ENCODE measurements at regions not wholly inside any gene's neighbourhood (a gene's known extent, or its start where the extent isn't known, plus 50 kb on each side); places are given as distances from the start of the nearest gene placed in this dataset.
A peak's percentile ranks its signal among the peaks of the same experiment; 100 is the strongest.

DNA sequence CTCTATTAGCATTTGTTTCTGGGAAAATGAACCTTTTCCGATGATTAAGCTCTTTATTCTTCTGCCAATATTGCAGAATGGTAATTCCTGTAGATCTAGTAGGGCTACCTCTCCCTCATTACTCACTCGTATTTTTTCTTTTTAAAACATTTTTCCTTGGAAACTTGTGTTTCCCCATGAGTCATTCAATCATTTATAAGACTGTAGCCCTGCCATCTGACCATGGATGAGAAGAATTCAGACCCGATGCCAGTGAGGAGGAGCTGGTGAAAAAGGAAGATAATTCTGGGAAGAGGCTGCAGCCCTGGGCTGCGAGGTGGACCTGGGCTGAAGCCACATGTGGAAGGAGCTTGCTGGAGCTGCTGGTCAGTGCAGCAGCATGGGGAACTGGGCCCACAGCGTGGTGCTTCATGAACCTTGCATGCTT lies 242.8 kb downstream of the KLF6 start:
- TF ChIP-seq, protein P1, sequence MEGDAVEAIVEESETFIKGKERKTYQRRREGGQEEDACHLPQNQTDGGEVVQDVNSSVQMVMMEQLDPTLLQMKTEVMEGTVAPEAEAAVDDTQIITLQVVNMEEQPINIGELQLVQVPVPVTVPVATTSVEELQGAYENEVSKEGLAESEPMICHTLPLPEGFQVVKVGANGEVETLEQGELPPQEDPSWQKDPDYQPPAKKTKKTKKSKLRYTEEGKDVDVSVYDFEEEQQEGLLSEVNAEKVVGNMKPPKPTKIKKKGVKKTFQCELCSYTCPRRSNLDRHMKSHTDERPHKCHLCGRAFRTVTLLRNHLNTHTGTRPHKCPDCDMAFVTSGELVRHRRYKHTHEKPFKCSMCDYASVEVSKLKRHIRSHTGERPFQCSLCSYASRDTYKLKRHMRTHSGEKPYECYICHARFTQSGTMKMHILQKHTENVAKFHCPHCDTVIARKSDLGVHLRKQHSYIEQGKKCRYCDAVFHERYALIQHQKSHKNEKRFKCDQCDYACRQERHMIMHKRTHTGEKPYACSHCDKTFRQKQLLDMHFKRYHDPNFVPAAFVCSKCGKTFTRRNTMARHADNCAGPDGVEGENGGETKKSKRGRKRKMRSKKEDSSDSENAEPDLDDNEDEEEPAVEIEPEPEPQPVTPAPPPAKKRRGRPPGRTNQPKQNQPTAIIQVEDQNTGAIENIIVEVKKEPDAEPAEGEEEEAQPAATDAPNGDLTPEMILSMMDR (IDR thresholded peaks at IDR 0.05; ENCODE audit: low read depth, low read length): no peak

DNA sequence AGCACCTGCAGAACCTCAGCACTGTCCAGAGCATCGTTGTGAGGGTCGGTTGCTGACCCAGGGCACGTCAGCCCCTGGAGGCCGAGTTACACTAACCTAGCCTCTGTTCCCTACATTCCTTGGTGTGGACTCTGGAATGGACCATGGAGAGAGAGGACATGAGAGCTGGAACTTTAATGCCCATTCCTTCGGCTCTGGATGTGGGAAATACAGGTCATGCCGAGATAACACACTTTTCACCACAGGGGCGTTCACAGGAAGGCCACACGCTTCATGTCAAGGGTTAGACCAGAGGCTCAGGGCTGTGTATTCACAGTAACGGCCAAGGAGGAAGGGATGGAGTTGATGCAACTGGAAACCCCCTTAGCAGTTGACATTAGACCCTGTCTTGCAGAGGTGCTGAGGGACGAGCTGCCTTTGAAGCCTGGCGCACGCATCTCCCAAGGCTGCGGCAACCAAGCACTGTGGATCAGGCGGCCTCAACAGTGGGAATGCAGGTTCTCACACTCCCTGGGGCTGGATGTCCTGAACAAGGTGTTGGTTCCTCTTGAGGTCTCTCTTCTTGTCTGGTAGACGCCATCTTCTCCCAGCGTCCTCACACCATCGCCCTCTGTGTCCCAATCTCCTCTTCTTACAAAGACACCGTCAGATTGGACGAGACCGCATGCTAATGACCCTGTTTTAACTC lies 245.2 kb downstream of the KLF6 start:
- TF ChIP-seq, protein P1 (IDR thresholded peaks at IDR 0.05; ENCODE audit: low read depth, low read length): no peak
- H3K4me3 ChIP-seq (ENCODE audit: low read depth, low read length): no peak overlapping the region

More for the DNA sequence above, 242.8 kb downstream of the KLF6 start:
- no peak overlapping the region for H3K4me3 ChIP-seq (ENCODE audit: low read depth, low read length)

DNA sequence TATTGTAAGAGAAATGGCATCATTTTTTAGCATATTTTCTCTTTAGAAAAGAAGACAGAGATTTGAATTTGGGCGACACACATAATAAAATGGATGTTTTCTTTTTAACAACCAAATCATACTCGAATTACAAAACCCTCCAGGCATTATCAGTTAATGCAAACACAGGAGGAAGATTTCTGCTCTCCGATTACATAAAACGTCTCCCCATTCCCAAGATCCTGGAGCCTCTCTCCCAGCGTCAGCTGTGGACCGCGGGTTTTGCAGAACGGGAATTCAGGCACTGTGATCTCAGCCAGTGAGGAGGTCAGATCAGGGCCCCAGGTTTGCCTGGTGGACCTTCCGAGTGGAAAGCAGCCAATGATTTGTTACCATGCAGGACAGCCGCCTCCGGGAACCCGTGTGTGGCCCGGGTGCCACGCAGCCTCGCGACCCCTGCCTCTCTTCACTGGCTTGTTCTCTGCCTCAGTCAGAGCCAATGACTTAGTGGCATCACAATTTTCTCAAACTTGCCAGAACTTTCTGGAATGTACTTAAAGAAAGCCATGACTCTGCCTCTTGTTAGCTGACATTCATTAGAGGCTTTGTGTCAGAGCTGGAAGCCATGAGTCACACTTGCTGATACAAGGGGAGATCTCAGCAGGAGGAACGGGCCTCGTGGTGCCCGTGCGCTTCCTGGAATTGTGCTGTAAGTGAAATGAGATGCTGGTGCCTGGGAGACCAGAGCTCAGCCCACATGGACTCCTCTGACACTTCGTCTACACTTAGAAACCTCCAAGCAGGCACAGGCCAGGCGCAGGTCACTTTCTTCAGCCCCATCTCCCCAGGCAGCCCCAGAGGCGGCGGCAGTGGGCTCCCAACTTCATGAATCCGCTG lies 246.1 kb downstream of the KLF6 start:
- peak overlapping the region; percentile 21; the same call in 1 of the 2 replicates for H3K4me3 ChIP-seq (ENCODE audit: low read depth, low read length)
- TF ChIP-seq, protein P1 (IDR thresholded peaks at IDR 0.05; ENCODE audit: low read depth, low read length): no peak

DNA sequence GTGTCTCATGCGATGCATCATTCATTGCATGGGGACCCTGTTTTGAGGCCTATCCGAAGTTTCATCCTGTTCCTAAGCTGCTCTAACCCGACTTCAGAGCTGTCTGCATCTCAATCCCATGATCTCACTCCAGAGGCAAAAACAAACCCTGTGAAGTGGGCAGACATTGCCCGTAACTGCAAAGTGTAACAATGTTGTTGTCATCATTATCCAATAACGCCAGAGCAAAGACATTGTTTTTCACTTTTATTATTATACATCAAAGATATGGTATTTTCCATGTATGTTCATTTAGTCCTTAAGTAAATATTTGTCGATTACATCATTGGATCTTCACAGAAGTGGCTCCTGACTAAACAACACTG lies 246.7 kb downstream of the KLF6 start:
- TF ChIP-seq, protein P1 (IDR thresholded peaks at IDR 0.05; ENCODE audit: low read depth, low read length): no peak
- H3K4me3 ChIP-seq (ENCODE audit: low read depth, low read length): no peak overlapping the region

DNA sequence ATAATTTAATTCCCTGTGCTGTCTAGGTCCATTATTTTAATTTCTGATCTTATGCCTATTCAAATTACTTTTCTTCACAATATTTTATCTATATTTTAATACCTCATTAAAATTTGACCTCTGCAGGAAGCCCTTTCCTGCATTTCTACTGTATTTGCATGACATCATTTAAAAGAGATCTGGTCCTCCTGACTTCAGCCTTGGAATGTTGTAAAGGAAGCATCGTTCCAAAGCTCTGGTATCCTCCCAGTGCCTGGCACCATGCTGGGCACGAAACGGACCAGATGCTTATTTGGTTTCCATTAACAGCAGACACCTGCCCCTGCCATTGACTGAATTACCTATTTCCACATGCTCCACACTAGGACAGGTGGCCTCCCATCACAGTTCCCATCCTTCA lies 247.5 kb downstream of the KLF6 start:
- H3K4me3 ChIP-seq (ENCODE audit: low read depth, low read length): no peak overlapping the region
- TF ChIP-seq, protein P1 (IDR thresholded peaks at IDR 0.05; ENCODE audit: low read depth, low read length): no peak

DNA sequence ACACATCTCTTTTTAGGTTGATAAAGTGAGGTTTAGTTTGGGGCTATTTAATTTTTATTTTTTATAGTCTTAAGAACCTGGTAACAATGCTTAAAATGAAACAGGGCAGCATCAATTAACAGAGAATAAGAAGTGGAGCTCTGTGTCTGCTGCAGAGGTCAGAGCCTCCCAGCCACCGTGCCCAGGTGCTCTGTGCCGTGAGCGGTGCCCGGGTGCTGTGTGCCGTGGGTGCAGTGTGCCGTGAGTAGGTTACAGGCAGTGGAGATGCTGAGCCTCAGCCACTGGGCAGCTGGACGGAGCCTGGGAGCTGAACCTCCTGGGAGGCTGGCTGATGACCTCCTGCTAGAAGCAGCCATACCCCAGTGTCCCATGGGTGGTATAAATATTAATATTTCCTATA lies 250.0 kb downstream of the KLF6 start:
- H3K4me3 ChIP-seq (ENCODE audit: low read depth, low read length): no peak overlapping the region
- TF ChIP-seq, protein P1 (IDR thresholded peaks at IDR 0.05; ENCODE audit: low read depth, low read length): no peak

DNA sequence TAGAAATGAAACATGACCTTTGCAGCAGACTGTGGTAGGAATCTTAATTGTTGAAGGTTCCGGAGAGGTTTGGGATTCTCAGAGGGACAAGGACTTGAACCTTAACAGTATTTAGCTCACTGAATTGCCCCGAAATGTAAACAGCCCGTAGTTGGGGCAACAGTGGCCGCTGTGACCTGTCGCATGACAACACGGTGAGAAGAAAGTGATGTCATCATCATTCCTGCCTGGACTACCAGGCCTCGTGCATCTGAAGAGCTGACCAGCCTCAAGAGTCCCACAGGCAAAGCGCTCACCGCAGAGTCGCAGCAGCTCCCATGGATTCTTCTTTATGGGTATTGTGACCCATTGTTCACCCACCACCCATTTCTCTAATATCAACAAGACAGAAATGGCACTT lies 250.6 kb downstream of the KLF6 start:
- TF ChIP-seq, protein P1 (IDR thresholded peaks at IDR 0.05; ENCODE audit: low read depth, low read length): no peak
- no peak overlapping the region for H3K4me3 ChIP-seq (ENCODE audit: low read depth, low read length)

Measured in WI38 (cell line).